DMS153 treated with DMSO at 0.1 percent for 48 hours (cell line): ENCODE measurements at regions not wholly inside any gene's neighbourhood (a gene's known extent, or its start where the extent isn't known, plus 50 kb on each side); places are given as distances from the start of the nearest gene placed in this dataset.
"Not testable (repeated sequence)": the region's sequence is repeated elsewhere in the genome, so short reads cannot be mapped to it uniquely, and the experiment has no call there.

Experiments used
- DNase-seq: peaks from one replicate; lab custom pipeline; 2025; ENCODE audit not compliant: unreplicated experiment; lab: John Stamatoyannopoulos, UW

DNA sequence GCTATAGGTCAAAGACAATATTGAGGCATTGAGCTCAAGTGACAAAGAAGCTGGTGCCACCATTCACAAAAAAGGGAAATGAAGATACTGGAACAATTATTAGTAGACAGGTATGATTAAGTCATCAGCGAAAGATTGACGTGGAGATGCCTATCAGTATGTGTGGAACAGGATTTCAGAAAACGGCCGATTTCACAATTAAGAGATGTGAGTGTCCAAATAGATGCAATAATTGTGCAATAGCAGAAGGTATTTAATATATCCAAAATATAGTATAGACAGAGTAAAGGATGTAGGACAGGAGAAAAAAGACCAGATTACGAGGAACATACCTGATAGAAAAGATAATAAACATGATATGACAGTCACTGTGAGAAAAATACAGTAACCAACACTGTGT is 433.1 kb downstream of the C12orf50 start:
- DNase-seq = no peak

DNA sequence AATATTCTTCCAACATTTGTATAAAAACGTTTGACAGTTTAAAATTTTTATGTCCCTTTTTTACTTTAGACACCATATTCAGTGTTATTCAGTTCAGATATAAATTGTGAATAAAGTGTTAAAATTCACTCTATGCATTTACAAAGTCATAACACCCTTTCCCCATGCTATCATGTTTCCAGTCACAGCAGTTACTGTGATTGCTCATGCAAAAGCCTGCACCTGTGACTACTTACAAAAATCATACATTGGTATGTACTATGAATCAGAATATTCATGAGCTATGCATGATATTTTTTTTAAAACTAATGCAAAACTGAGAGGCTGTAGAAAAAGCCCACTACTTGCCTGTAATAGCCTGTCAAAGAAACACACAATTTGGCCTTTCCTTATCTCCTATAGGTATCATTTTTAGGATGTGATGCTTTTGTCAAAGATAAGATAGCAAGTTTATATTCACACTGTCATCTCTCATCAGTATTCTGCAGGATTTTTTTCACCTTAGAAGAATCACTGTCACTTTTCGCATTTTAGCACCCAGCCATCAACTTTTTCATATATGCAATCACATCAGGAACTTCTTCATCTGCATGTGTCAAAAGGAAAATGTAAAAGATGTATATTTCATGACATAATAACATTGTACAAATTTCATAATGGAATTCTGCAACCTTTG is 443.2 kb downstream of the C12orf50 start:
- no peak for DNase-seq

GRCh38 chr12:87579091-87579490 is 450.1 kb downstream of the C12orf50 start:
- not testable (repeated sequence) for DNase-seq

DNA sequence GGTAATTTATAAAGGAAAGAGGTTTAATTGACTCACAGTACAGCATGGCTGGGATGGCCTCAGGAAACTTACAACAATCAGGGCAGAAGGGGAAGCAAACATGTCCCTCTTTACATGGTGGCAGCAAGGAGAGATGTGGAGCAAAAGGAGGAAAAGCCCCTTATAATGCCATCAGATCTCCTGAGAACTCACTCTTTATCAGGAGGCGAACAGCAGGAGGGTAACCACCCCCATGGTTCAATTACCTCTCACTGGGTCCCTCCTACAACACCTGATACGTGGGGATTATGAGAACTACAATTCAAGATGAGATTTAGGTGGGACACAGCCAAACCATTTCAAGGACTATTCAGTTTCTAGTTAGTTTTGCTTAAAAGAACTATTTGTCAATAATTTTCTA is 453.3 kb downstream of the C12orf50 start:
- no peak for DNase-seq

DNA sequence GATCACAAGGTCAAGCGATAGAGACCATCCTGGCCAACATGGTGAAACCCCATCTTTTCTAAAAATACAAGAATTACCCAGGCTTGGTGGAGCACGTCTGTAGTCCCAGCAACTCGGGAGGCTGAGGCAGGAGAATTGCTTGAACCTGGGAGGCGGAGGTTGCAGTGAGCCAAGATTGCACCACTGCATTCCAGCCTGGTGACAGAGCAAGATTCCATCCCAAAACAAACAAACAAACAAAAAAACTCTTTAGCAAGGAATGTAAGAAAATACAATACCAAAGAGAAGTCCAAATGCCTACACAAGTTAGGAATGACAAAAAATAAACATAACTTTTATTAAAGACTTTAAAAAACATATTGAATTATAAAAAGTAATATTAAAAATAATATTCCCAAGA is 462.3 kb downstream of the C12orf50 start:
- not testable (repeated sequence) for DNase-seq

DNA sequence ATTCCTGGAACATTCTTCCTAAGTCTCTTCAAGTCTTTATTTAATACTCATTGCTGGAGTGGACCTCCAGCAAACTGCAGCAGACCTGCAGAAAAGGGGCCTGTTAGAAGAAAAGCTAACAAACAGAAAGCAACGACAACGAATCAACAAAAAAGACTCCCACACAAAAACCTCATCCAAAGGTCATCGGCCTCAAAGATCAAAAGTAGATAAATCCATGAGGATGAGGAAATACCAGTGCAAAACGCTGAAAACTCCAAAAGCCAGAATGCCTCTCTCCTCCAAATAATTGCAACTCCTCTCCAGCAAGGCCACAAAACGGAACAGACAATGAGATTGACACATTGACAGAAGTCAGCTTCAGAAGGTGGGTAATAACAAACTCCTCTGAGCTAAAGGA is 472.2 kb downstream of the C12orf50 start:
- no peak for DNase-seq

GRCh38 chr12:87531213-87531612 is 498.0 kb downstream of the C12orf50 start:
- not testable (repeated sequence) for DNase-seq

DNA sequence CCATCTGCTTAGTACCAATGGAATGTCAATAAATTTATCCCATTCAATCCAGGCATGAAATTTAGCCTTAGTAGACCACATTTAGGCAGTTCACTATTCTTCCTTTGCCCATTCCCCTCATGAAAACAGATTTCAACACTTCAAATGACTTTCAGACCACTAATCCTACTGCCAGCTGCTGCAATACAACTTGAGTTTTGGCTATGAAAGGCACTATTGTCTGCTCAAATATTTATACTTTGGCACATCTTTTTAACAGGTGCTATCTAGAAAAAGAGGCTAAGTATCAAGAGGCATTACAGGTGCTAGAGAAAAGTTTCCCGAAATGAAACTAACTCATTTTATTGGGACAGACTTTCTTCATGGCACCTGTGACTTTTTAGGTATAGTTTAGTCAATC is 499.8 kb downstream of the C12orf50 start:
- no peak for DNase-seq

GRCh38 chr12:87520968-87521367 is 508.2 kb downstream of the C12orf50 start:
- no peak for DNase-seq

- no peak for DNase-seq
Observed at GRCh38 chr12:87518481-87518880, 510.7 kb downstream of the C12orf50 start.

DNA sequence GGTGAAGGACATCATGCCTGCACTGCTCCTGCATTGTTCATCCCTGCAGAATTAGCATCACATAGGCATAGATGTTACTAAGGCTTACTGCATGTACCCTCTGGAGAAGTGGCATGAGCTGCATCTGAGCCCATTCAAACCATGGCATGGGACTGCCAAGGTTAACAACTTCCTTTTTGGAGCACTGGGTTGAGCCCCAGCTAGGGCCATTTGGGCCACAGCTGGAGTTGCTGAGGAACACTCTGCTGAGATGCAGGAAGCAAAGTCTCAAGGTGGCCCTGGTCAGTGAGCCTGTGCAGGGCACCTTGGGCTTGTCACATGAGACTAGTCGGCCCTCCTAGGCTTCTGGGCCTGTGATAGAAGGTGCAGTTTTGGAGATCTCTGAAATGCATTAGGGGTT is 511.2 kb downstream of the C12orf50 start:
- DNase-seq = no peak

DNA sequence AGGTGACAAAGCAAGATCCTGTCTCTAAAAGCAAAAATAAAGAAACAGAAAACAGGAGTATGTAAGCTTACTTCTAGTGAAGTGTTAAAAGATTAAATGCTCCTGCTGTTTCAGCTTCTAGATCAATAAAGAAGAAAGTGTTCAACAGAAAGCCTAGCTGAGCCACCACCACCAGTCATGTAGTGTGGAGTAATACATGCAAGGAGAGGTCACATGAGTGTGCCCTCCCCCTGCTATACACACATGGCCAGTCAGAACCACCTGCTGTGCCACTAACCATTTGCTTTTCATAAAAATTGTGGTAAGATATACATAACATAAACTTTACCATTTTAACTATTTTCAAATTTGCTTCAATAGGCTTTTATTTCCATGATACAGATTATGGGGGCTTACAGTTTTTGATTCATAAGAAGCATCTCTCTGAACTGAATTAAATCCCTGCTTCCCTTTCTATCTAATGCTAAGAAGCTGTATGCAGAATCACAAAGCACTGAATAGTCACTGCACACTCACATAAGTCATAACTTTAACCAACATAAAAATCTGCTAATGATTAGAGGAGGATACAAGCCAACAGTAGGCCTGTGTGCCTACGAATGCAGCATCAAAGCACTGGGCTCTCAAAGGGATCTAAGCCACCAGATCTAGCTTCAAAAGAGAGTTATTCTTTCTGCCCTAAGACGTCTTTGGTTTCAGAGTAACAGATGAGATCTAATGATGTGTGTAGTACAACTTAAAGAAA is 515.5 kb downstream of the C12orf50 start:
- no peak for DNase-seq

GRCh38 chr12:87511371-87511770 is 517.8 kb downstream of the C12orf50 start:
- no peak for DNase-seq

- no peak for DNase-seq
Observed at GRCh38 chr12:87509237-87509820, 519.9 kb downstream of the C12orf50 start.

- DNase-seq = no peak
Observed at GRCh38 chr12:87491598-87491997, 537.6 kb downstream of the C12orf50 start.

- no peak for DNase-seq
Observed at GRCh38 chr12:87491089-87491488, 538.1 kb downstream of the C12orf50 start.

- DNase-seq = no peak
Observed at GRCh38 chr12:87469295-87469694, 559.9 kb downstream of the C12orf50 start.

DNA sequence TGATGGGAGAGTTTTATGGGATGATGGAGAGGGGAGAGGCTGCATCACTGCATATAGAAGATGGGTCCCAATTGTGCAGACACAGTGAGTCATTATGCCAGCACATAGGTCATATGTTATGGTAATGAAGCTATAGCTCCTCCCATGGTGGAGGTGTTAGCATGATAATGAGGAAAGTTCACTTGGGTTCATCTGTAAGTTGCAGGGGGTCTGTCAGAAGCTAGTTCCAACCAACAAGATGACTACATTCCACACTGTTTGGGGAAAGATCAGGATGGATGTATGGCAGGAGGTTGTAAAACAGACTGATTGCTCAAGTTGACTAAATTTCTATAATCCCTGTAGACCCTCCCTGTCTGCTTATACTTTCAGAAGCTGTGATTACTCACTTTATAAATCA is 561.3 kb downstream of the C12orf50 start:
- DNase-seq = no peak

DNA sequence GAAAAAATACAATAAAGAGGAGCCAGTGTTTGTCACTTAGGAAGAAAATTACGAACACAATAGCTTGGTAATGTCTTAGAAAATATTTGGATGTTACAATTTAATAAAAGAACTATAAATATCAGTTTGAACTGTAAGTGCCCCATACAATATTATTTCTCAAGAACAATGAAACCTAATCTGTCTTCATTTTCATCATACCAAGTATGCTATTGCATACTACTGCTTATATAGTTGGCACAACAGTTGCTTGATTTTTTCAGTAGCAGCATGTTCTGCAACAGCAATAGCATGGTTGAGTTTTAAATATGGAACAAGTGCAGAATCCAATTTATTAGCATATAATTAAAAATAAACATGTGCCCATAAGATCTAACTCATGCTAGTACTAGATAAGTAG is 564.6 kb downstream of the C12orf50 start:
- no peak for DNase-seq

DNA sequence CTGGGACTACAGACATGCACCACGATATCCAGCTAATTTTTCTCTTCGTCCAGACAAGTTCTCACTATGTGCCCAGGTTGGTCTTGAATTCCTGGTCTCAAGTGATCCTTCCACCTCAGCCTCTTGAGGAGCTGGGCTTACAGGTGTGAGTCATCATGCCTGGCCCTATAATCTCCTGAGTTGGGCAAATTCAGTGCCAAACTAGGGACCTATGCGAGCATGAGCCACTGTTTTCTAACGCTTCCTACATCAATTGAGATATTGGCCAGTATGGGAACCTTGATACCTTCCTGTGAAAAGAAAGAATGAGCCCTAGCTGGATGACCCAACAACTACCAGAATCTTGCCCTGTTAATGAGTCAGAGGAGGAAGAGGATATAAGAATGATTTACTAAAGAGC is 585.2 kb downstream of the C12orf50 start:
- no peak for DNase-seq

- DNase-seq = no peak
Observed at GRCh38 chr12:87441511-87441910, 587.7 kb downstream of the C12orf50 start.
